ENCODE measurements at regions not wholly inside any gene's neighbourhood (a gene's known extent, or its start where the extent isn't known, plus 50 kb on each side); places are given as distances from the start of the nearest gene placed in this dataset.
A peak's percentile ranks its signal among the peaks of the same experiment; 100 is the strongest.

DNA sequence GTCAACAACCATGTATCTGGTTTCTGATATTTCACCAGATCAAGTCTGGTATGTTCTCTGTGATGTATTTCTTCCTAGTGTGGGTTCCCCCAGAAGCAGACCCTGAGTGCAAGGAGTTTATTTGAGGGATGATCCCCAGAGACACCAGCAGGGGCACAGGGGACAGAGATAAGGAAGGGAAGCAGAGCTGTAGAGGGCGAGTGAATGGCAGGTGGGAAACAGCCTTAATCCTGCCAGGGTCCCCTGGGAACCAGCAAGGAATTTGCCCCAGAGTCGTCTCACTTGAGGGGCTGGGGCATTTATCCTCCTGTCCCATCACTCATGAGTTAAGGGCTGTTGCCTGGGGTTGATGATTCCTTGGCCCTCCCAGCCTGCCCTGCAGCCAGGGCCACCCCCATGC is 206.4 kb upstream of the BCOR start:
- DNase-seq = no peak

DNA sequence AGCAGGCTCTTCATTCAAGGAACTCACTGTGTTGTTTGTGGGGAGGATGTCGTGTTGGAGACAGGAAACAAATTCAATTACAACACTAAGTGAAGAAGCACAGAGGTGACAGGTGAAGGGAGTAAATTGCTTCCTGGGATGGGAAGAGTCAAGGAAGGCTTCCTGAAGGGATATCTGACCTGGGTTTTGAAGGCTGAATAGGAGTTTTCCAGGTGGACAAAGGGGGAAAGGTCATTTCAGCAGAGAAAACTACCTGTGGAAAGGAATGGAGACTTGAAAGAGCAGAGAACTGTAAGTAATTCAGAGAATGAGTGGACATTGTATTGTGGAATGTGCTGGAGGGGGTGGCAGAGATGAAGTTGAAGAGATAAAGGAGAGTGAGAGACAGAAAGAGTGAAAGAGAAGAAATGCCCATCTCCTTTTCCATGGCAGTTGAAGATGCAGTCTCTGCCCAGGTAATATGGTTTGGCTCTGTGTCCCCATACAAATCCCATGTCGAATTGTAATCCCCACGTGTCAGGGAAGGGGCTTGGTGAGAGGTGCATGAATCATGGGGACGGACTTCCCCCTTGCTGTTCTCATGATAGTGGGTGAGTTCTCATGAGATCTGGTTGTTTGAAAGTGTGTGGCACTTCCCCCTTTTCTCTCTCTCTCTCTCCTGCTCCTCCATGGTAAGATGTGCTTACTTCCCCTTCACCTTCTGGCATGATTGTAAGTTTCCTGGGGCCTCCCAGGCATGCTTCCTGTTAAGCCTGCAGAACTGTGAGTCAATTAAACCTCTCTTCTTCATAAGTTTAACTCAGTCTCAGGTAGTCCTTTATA is 205.7 kb upstream of the BCOR start:
- no peak for DNase-seq

DNA sequence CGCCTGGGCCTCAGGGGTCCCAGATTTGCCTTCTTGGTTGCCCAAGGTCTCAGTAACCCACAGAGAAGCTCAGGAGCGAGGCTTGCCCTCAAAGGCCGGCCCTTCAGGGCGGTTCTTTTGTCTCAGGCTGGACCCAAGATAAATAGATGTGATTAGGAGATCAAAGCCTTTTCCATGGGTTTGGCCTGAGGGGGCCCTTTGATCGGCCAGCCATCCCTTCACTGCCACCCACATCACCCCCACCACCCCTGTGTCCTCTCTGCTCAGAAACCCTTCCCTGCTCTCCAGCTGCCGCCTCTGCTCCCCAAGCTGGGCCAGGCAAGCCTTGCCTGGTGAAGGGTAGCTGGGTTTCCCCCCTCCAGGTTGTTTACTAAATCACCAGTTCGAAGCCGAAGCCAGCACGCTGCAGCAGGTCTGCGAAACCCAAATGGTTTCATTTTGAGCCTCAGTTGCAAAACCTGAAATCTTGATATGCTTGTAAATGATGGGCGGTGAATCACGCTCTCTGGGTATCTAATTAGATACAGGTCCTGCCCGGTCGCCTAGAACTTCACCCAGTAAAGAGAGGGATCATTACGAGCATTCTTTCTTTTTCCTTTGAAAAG is 202.6 kb upstream of the BCOR start:
- no peak for DNase-seq

DNA sequence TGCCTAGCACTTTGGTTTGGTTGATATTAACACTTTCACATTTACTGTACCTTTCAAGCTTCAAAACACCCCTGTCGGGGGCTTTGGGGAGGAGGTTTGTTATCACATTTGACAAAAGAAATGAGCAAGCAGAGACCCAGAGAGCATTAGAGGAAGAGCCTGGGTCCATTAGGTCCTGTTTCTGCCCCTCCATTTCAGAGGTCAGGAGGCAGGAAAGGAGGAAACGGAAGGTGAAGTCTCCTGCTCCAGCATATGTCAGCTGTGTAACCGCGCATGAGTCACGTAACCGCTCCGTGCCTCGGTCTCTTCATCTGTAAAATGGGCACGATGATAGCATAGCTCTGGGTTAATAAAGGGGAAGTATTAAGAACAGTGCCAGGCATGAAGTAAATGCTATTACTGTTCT is 201.9 kb upstream of the BCOR start:
- DNase-seq = no peak

DNA sequence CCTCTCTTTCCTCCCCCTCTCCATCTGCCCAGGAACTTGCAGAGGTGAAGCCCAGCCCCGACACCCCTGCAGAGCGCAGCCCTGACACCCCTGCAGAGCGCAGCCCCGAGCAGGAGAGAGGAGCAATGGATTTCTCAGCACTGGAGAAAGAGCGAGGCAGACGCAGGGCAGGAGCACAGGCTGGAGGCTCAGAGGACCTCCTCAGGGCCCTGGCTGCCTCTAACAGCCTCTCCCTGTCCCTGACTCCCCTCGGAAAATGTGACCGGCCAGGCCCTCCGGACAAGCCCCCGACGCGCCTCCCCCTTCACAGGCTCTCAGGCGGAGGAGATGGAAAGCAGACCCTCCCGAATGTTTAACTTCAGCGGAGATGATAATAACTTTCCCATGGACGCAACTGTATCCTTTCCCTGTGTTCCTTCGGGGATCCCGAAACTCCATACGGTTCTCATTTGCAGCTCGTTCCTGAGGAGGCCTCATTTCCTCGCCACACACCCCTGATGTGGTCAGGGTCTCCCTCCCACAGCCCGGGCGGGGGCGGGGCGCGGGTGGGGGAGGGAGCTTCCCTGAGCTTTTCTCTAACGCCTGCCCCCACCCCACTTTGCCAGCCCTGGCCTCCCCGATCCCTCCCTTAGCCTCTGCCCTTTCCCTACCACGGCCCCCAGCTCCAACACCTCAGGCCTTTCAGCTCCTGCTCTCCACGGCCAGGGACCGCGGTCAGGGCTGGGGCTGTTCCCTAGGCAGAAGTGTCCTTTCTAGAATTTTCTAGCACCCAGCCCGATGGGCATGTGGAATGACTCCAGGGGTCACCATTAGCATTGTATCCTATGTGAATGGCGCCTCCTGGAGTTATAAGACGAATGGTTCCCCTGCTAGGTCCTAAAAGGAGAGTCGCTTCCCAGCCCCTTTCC is 201.1 kb upstream of the BCOR start:
- DNase-seq = no peak

DNA sequence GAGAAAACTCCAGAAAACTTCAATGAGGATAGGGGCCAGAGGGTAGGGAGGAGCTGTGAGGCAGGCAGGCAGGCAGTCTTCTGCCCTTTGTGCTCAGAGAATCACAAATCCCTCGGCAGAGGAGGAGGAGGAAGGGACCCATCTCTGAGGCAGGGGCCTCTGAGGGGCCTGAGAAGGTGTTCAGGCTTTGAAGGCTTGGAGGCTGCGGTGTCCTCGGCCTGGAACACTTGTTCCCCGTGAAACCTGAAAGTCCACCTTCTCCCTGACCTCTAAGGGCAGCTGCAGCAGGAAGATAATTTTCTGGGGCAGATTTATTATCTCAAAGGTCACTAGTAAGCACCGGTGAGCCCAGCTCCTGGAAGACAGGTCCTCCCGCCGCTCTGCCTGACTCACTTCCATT is 200.3 kb upstream of the BCOR start:
- DNase-seq = no peak

DNA sequence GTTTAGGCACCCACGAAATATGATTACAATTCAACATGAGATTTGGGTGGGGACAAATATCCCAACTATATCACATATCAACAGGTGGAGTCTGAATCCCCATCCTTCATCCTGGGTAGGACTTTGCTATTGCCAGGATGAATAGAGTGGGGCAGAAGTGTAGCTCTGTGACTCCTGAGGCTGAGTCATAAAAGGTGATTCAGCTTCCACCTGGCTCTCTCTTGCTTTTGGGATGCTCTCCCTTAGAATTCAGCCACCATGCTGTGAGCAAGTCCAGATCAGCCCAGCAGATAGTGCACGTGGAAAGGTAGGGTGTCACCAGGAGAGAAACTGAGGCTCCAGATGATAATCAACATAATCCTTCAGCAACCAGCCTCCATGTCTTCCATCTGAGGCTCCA is 193.8 kb upstream of the BCOR start:
- DNase-seq = no peak

DNA sequence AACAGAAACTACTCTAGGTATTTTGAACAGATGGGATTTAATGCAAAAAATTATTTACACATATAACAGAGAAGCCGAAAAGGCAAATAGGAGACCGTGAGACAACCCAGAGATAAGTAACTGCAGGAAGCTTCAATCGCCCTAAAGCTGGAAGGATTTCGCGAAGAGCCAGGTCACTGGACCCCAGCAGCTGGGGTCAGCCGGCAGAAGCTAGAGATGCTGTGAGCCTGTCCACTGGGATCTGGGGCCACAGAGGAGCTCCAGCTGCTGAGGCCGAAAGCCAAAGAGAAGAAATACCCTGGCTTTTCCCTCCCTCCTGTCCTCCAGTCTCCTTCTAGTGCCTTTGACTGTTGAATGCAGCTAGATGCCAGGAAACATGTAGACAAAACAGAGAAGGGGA is 192.8 kb upstream of the BCOR start:
- DNase-seq = no peak

DNA sequence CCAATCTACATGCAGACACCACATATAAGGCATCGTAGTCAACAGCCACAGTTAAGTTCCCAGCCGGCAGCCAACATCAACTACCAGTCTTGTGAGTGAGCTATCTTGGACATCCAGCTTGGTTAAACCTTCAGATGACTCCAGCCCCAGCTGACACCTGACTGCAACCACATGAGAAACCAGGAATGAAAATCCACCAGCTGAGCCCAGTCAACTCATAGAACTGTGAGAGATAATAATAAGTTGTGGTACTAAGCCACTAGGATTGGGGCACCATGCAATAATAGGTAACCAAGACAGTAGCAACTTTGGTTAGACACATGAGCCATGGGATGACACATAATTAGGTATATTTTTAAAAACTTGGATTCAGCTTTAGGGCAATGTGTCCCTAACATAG is 188.1 kb upstream of the BCOR start:
- no peak for DNase-seq

DNA sequence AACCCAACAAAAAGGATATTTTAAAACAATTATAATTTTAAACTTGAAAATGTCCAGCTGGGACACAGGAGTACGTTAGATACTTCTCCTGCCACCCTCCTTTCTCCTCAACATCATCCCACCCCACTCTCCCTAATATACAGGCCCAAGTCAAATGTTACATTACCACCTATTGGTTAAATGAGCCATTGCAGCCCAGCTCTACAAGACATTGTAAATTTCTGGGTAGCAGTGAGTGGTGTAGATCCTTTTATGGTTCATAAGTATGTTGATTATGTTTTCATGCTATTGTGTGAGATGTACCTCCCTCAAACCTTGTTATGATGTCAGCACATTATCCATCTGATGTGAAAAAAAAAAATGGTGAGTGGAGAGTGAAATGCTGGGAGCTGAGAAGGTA is 187.1 kb upstream of the BCOR start:
- no peak for DNase-seq

DNA sequence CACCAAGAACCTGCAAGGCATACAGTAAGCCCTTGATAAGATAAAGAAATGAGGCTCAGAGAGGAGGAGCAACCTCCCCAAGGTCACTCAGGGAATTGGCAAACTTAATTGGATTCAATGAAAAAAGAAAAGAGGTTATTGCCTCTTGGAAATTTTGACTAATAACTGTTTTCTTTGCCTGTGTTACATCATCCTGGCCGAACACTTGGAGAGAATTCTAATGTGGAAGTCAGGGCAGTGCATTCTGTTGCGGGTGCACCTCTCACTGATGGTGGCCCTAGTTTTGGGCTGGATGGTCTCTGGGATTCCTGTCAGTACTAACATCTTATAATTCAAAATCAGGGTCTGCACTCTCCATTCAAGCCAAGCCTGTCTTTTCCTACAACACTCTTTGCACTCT is 186.2 kb upstream of the BCOR start:
- DNase-seq = no peak

DNA sequence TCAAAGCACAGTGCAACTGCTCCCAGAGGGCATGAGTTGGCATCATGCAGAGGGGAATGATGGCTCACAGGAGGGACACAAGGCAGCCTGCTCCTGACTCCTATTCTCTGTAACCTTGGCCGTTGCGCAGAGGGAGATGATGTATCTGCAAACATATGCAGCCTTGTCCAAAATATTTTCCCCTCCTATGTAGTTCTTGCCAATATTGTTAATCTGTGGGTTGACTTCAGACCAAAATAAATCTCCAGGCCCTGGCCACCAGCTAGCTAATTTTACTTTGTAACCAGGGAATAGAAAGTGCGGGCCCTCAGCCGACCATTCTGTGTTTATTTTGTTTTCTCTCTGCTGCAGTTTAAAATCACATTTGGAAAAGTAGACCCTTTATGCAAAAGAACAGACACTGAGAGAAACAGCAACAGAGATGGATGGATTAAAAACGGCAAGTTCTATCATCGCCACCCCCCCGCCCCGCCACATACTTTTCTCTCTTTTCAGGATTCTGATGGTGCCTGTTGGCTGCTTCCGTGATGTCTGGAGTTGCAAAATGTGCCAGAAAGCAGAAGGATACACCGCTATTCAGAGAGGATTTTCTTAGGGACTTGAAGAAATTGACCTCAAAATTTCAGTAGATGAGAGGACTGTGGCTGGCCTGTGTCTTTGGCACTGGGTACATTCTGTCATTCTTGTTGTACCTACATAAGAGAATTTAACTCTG is 185.3 kb upstream of the BCOR start:
- DNase-seq = no peak

DNA sequence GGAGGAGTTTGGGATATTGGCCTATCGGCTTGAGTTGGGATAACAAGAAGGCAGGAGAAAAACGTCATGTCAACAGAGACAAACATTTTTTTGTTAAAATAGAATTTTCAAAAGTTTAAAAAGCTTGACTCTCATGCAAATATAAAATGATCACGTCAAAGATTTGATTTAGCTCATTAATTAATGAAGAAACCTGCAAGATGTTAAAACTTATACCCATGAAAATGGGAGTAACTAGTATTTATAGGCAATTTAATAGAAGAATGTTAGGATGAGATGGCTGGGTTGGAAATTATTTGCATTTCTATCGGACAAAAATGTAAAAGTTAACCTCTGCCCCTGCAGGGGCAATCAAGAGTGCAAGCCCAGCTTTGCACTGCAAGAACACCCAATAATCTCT is 184.6 kb upstream of the BCOR start:
- DNase-seq = no peak

DNA sequence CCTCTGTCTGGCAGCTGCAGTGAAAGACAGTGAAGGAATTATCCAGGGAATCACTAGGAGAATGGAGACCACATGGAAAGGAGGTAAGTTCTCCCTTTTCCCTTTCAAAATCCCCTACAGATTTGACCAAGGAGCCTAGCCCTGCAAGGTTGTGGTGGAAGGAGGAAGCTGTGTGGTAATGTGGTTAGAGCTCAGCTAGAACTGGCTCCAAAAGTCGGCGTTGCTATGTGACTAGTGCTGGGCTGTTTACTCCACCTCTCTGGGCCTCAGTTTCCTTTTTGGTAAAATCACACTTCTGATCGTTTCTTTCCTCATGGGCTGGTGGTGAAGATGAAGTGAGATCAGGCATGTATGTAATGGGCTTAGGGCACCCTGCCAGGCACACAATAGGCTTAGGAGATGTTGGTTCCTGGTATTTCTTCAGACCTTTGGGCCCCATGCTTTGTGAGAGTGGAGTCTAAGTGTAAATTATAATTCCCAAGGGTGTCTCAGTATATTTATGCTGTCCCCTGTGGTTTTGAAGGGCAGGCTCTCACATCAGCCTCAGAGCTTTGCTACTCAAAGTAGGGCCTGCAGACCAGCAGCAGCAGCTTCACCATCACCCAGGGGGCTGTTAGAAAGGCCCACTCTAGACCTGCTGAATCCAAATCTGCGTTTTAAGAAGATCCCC is 183.7 kb upstream of the BCOR start:
- no peak for DNase-seq

DNA sequence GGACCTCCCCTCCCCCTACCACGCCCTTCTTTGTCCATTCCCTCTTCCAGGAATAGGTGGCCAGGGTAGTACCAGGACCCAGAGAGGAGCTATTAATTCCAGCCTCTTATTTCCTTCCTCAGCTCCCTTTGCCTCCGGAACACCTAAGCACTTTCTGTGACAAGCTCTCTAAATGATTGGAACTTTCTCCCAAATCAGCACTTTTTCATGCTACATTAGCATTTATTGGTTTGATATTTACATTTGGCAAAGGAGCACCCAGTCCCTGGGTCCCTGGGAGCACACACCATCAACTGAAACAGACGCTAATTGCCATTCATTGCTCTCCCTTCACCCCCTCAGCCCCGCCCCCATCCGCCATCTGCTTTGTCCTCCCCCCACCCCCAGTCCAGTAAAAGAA is 182.0 kb upstream of the BCOR start:
- DNase-seq = no peak

DNA sequence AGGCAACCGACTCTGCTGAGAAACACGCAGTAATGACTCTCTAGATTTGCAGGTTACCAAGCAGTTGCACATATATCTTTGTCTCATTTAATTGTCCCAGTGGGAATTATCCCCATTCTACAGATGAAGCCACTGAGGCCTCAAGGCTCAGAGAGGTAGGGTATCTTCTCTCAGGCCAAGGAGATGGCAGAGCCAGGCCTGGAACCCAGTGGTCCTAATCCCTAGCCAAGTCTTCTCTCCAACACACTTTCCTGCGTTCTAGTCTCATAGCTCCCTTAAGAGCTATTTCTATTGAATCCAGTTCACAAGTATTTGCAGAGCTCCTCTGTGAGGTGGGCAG is 181.3 kb upstream of the BCOR start:
- DNase-seq = no peak

DNA sequence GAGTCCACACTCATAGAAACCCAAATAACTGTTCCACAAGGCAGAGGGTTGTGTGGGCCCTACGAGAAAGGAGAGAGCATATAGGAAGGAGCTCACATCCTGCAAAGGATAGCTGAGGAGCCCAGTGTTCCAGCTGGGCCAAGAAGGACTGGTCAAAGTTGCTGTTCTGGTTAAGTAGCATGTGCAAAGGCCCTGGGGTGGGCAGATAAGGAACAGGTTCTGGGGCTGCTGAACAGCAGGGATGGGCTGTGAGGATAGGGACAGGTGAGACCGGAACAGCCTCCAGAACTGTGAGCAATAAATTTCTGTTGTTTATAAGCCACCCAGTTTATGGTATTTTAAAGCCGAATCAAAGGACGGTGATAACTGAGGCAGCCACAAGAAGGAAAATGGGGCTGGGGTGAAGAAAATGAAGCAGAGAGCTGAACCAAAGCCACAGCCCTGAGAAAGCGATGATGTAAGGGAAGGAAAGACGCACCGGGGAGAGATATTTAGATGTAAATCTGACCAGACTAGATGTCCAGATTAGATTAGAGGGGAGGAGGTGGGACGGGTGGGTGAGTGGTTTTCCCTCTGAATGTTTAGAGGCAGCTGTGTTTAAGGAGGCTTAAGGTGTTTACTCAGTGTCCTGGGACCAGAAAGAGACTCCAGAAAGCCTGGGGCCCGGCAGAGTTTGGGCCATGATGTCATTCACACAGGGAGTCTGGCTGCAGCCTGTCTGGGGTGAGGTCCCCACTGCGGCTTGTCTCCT is 180.8 kb upstream of the BCOR start:
- no peak for DNase-seq

DNA sequence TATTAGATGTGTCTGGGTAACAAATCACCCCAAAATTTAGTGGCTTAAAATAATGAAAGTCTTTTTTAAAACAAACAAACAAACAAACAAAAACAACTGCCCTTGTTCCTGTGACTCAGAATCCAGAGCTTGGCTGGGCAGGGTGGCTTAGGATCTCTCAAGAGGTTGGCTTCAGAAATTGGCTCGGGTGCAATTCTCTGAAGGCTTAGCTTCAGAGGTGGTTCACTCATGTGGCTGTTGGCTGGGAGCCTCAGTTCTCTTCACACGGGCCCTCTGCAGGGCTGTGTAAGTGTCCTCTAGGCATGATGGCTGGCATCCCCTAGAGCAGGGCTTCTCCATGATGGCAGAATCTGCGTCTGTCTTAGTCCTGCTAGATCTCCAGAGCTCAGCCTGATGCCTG is 179.9 kb upstream of the BCOR start:
- DNase-seq = no peak

DNA sequence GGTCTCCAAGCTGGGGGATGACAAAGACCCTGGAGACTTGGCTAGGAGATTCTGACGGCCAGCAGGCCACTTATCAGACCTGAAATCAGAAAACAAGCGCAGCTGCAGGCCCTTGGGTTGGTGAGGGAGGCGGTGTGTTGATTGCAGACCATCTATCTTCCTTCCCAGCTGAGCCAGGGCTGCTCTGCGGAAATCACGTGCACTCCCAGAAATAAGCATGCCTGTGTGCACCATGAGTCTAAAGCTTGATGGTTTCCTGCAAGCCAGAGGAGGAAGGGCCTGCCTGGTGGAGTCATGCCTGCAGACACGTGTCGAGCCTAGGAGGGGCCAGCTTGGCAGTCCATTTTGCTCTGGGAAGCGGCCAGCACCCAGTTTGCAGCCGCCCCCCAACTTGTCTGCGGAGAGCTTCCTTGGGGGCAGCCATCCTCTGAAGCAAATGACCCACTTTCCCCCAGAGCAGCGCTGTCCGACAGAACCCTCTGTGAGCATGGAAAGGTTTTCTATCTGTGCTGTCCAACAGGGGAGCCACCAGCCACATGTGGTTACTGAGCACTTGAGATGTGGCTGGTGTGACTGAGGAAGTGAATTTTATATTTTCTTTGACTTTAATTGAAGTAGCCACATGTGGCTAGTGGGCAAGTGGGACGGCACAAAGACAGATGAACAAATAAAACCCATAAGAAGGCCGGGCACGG is 175.7 kb upstream of the BCOR start:
- DNase-seq = no peak

DNA sequence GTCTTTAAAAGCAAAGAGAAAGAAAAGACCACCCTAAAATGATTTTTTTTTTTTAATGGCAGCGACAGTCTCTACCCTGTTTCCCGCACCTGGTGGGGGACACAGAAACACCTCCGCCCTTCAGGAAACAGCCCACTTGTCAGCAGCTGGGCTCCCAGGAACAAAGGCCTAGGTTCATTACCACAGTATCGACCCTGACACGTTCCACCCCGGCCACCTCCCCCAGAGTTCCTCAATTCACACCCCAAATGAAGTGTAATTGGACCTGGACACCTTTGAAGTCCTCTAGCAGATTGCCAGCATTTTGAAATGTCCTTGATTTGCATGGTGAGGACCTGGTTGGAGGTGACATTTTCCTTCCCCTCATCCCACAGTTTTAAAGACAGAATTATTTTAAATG is 175.0 kb upstream of the BCOR start:
- DNase-seq = peak; percentile 54

DNA sequence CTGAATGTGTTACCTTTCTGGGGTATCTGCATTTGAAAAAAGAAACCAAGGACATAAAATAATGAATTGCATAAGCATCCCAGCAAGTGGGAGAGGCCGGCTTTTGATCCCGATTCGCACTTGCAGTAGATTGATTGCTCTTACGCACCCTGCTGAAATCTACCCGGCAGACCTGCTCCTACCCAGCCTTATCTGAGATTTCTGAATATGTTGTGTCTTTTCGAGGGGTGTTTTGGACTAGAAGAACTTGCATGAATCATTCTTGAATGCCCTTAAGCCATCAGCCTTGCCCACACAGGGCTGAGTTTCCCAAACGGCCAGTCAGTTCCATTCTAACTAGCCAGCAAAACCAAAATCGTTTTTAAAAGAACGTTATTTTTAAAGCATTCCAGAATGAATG is 174.4 kb upstream of the BCOR start:
- DNase-seq = no peak

DNA sequence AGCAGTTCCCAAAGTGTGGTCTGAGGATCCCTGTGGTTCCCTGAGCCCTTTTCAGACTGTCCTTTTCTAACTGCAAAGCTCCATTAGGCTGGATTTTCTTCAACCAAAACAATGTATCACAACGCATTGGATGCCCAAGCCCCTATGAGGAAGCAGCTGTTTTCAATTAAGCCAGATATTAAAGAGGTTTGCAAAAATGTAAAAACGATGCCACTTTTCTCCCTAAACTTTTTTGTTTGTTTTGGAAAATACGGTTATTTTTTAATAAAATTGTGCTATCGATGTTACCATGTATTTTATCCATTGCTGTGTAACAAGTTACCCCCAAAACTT is 170.4 kb upstream of the BCOR start:
- DNase-seq = no peak

Measured in NCI-H2107 (cell line).